HG02884 (cell line): ENCODE measurements at regions not wholly inside any gene's neighbourhood (a gene's known extent, or its start where the extent isn't known, plus 50 kb on each side); places are given as distances from the start of the nearest gene placed in this dataset.

ENCODE experiments used
- ATAC-seq: cut with Tn5 transposase; IDR thresholded peaks from one replicate; pipeline ENCODE4 v1.9.1; 2021; ENCODE audit warnings: mild to moderate bottlenecking, moderate library complexity; ENCODE audit not compliant: unreplicated experiment

DNA sequence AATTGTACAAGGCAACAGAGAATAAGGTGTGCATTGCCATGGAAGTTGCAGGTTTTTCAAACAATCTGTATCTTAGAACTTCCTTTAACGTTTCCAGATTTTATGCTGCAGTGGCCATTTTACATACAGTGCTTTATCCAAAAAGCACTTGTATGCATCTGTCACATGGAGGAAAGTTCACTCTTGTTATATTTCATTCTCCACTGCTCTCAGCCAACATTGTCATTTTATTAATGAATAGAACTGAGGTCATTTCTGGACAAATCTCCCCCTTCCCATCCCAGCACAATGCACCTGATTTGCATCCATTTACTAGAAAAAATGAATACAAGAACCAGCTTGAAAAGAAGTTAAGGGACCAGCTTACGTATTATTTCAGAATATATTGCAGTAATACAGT is 342.0 kb downstream of the USP25 start:
- ATAC-seq, result no peak

DNA sequence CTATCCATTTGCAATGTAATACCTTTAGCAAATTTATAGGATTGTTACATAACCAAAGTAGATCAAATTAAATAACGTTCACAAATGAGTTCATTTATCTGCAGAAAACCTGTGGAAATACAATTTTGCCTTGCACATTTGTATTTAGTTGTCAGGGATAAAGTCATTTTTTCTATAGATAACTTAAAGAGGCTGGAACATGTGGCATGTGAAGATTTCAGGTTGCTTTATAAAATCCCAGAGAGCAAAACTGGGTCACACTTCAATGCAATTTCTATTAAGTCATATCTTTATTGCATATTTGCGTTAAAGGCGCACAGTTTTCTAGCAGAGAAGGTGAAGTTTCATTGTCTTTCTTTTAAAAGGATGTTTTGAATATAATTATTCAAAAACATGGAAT is 342.4 kb downstream of the USP25 start:
- no peak for ATAC-seq

DNA sequence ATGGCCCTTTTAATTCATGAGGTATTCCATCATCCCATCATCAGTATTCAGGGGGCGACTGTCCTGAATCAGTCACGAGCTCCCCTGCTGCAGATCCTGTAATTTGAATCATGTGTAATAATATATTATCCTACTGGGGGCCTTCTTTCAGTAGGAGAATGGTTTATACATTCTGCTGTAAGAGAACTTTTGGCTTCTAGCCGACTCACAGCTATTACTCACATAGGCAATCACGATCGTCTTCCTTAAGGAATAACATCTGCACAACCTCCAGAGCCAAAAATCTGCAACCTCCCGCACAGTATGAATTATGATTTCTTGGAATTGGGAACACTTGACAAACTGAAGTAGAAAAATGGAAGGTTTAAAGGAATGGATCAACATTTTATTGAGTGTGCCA is 343.0 kb downstream of the USP25 start:
- no peak for ATAC-seq

GRCh38 chr21:16073586-16073985 is 343.8 kb downstream of the USP25 start:
- ATAC-seq, result no peak

DNA sequence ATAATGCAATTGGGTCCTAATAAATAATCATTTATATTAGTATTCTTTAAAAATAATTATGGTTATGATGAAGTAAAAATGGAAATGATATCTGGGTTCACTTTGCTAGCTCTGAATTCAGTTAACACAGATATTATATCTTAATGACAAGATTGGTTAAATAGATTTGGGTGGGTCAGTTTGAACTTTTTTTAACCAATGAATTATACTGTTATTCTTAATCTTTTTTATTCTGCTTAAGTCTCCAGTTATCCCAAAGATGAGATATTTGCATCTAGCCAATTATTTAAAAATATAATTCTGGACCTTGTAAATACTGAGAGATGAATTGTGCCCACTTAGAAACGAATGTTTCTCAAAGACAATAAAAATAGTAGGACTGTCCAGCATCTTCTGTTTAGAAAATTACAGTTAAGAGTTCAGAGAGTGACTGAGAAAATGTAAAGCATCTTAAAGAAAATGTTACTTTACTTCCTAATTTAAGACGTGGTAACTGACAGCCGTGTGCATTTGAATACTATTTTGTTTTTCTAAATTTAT is 345.2 kb downstream of the USP25 start:
- no peak for ATAC-seq

DNA sequence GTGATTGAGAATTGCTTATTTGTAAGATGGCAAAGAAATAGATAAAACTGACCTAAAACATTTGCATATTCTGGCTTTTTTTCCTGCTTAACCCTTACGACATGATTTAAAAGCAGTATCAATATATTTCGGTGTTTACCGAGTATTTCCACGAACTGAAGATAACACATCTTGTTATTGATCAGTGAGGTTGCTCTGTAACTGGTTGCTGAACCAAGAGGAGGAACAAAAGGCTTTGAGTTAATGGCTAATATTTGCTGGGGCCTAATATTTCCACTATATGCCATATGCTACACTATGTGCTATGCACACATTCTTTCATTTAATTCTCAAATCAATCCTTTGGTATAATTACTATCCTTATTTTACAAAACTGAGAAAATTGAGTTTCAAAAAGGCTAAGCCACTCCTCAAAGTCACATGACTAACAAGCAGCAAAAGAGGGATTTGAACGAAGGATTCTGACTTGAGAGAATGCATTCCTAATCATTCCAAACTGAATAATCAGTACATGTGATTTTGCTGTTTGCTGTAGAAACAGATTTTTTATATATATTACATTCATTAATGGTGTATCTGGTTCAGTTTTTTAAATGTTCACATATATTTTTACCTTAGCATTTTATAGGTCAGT is 346.0 kb downstream of the USP25 start:
- ATAC-seq, result no peak

DNA sequence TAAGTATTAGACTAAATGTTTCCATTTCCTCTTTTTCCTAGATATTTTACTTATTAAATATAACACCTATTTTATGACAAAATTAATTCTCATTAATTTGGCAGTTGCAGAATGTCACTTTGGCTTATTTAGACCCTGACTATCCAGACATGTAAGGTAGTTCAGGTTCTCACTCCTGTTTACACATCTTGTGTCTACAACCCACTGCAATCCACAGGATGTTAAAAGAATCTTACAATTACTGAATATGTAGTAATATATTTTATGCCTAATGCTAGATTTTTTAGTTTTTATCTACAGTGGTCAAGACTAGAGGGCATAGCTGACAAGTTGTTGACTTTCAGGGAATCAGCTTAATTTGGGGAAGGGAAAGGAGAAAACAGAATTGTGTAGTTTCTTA is 346.7 kb downstream of the USP25 start:
- ATAC-seq, result no peak

GRCh38 chr21:16078382-16078781 is 348.6 kb downstream of the USP25 start:
- ATAC-seq, result no peak

DNA sequence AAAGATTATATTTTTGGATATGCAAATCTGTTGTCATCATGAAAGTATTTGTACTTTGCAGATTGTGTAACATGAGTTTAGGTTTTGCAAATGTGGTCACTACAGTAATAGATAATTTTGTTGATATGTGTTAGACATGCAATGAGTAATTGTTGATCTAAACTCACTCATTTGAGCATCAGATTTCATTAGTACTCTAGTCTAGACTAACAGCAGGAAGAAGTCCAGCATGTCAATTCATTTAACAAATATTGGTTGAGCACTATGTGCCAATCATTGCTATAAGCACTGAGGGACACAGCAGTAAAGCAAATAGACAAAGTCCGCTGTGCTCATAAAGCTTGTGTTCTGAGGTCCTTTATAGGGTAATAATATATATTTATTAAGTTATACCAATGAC is 350.0 kb downstream of the USP25 start:
- ATAC-seq, result no peak

- no peak for ATAC-seq
Observed at GRCh38 chr21:16081304-16081703, 351.5 kb downstream of the USP25 start.

DNA sequence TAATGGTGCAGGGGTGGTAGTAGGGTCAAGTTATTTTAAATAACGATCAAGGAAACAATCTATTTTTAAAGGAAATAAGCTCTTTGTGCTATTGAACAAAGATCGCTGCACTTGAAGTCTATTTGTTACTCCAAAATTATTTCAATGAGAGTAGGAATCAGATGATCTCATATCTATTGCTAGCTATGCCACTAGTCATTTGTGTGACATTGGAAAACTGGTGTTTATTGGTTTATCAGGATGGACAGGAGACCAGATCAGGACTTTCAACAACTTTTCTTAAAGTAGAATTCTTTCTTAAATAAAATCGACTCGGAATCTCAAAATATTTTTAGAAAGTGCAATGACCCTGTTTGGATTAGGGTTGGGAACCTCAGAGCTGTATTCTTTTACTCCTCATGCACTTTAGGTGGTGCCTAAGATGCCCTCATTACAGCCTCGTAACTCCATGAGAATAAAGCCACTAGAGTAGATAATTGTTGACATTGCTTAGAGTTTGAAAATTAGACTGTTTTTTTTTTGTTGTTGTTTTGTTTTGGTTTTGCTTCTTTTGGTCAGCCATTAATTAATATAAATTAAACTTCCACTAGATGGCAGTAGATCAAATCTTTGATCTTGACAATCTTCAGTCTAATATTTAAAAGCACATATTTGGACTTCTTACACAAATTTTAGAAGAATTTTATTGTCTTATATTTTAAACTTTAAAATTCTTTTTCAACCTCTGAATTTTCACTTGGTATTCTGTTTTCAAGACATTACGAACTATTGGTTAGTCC is 352.4 kb downstream of the USP25 start:
- ATAC-seq, result no peak

GRCh38 chr21:16084776-16085364 is 355.1 kb downstream of the USP25 start:
- ATAC-seq, result no peak

- ATAC-seq, result no peak
Observed at GRCh38 chr21:16085421-16085820, 355.6 kb downstream of the USP25 start.

DNA sequence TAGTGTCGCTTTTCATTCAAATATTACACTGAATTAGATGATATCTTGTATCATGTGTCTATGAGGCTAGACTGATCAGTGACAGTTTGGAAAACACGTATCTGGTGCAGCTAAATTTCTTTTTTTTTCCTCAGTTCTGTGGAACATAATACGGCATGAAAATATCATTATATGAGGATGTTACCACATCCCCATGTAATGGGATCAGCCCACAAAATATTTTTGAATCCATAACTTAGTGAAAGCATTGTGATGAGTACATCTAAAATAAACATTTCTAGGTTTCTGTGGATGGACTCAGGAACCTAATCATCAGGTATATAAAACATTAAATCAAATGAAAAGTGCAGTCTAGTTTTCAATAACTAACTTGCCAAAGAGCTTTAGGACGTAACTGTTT is 356.3 kb downstream of the USP25 start:
- ATAC-seq, result no peak

GRCh38 chr21:16086936-16087335 is 357.2 kb downstream of the USP25 start:
- no peak for ATAC-seq

GRCh38 chr21:16087523-16087922 is 357.7 kb downstream of the USP25 start:
- no peak for ATAC-seq

GRCh38 chr21:16088056-16088455 is 358.3 kb downstream of the USP25 start:
- no peak for ATAC-seq

DNA sequence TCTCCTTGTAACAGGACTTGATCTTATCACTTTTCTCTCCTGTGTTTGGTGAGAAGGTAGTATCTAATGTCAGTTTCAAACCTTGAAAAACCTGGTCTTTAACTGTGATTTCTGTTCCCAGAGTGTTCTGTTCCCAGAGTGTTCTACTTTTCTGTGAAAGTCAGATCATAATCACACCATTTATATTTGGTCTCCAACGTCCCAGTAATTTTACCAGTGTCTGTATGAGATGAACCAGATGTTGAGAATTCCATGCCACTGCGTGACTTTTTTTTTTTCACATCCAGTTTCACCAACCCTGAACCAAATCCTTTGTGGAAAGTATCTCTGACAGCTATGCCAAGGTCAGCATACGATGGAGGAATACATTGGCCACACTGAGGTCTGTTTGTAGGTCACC is 365.2 kb downstream of the USP25 start:
- ATAC-seq, result no peak

- ATAC-seq, result no peak
Observed at GRCh38 chr21:16096988-16097387, 367.2 kb downstream of the USP25 start.

- no peak for ATAC-seq
Observed at GRCh38 chr21:16102113-16102512, 372.3 kb downstream of the USP25 start.

GRCh38 chr21:16108561-16109075 is 378.8 kb downstream of the USP25 start:
- no peak for ATAC-seq
